Karpas-422 (cell line): ENCODE measurements at regions not wholly inside any gene's neighbourhood (a gene's known extent, or its start where the extent isn't known, plus 50 kb on each side); places are given as distances from the start of the nearest gene placed in this dataset.

ENCODE experiments used
- DNase-seq: peaks from one replicate; pipeline ENCODE4 v3.0.0-alpha.2; 2015
- H2AFZ ChIP-seq: fragments of 200-600 bp; sonication (generic); 2 replicates; pipeline ENCODE4 v1.6.1; 2014; ENCODE audit warnings: antibody characterized with exemption, low read length, mixed read lengths
- H3K27ac ChIP-seq: fragments of 200-600 bp; sonication (generic); 2 replicates; pipeline ENCODE4 v1.5.1; 2014; ENCODE audit warnings: mild to moderate bottlenecking, low read length, moderate library complexity
- H3K27me3 ChIP-seq: fragments of 200-600 bp; sonication (generic); 2 replicates; pipeline ENCODE4 v1.6.1; 2014; ENCODE audit warnings: low read length, mixed read lengths
- H3K36me3 ChIP-seq: fragments of 200-600 bp; sonication (generic); 2 replicates; pipeline ENCODE4 v1.6.1; 2014; ENCODE audit warnings: low read length, mixed read lengths; ENCODE audit not compliant: insufficient read depth
- H3K4me1 ChIP-seq: fragments of 200-600 bp; sonication (generic); 2 replicates; pipeline ENCODE4 v1.6.1; 2014; ENCODE audit warnings: mild to moderate bottlenecking, low read length, mixed read lengths
- H3K4me2 ChIP-seq: fragments of 200-600 bp; sonication (generic); 2 replicates; pipeline ENCODE4 v1.6.1; 2014; ENCODE audit warnings: low read length, low read depth, mild to moderate bottlenecking; ENCODE audit not compliant: poor library complexity, severe bottlenecking
- H3K4me3 ChIP-seq: fragments of 200-600 bp; sonication (generic); 2 replicates; pipeline ENCODE4 v1.5.1; 2014; ENCODE audit warnings: mild to moderate bottlenecking, antibody characterized with exemption, low read length, mixed read lengths
- H3K79me2 ChIP-seq: fragments of 200-600 bp; sonication (generic); 2 replicates; pipeline ENCODE4 v1.6.1; 2014; ENCODE audit warnings: mild to moderate bottlenecking, low read length, mixed read lengths
- H3K9ac ChIP-seq: fragments of 200-600 bp; sonication (generic); 2 replicates; pipeline ENCODE4 v1.6.0; 2014; ENCODE audit warnings: low read length
- H3K9me2 ChIP-seq: fragments of 200-600 bp; sonication (generic), shearing (Covaris generic); replicated peaks from 2 replicates; pipeline ENCODE4 v1.6.0; 2014; ENCODE audit warnings: mild to moderate bottlenecking, low read length, moderate library complexity; ENCODE audit not compliant: insufficient read depth
- H3K9me3 ChIP-seq: fragments of 300-700, 200-600 bp; sonication (generic); 2 replicates; pipeline ENCODE4 v1.6.1; 2014; ENCODE audit warnings: low read length, mixed read lengths
- H4K20me1 ChIP-seq: fragments of 200-600 bp; sonication (generic); 2 replicates; pipeline ENCODE4 v1.6.1; 2014; ENCODE audit warnings: mild to moderate bottlenecking, antibody characterized with exemption, low read length, low read depth; ENCODE audit not compliant: insufficient read depth

- Histone ChIP-seq H3K4me2 (no peak overlapping the region), H3K27me3 (no peaks in the 10 kb centered on the region), H3K9ac (no peak overlapping the region), H3K4me1 (no peaks in the 10 kb centered on the region), H3K9me2 (no peaks in the 10 kb centered on the region), H3K9me3 (peaks cover 14% of the 10 kb centered on the region), H2AFZ (no peak overlapping the region), H3K79me2 (no peaks in the 10 kb centered on the region), H4K20me1 (no peaks in the 10 kb centered on the region), H3K27ac (no peak overlapping the region), H3K4me3 (no peak overlapping the region), H3K36me3 (no peaks in the 10 kb centered on the region)
- no peak for DNase-seq
Observed at GRCh38 chr20:52747845-52748284, 224.3 kb upstream of the TSHZ2 start.

- H3K9me2 ChIP-seq, result no peaks in the 10 kb centered on the region
- H3K36me3 ChIP-seq, result no peaks in the 10 kb centered on the region
- no peak overlapping the region for H3K9ac ChIP-seq
- H2AFZ ChIP-seq, result no peak overlapping the region
- no peak overlapping the region for H3K4me2 ChIP-seq
- no peaks in the 10 kb centered on the region for H4K20me1 ChIP-seq
- no peaks in the 10 kb centered on the region for H3K27me3 ChIP-seq
- no peak overlapping the region for H3K4me3 ChIP-seq
- no peak for DNase-seq
- no peaks in the 10 kb centered on the region for H3K79me2 ChIP-seq
- H3K4me1 ChIP-seq, result no peaks in the 10 kb centered on the region
- H3K27ac ChIP-seq, result no peak overlapping the region
- H3K9me3 ChIP-seq, result peaks cover 13% of the 10 kb centered on the region
Observed at GRCh38 chr20:52746770-52747169, 225.4 kb upstream of the TSHZ2 start.

DNA sequence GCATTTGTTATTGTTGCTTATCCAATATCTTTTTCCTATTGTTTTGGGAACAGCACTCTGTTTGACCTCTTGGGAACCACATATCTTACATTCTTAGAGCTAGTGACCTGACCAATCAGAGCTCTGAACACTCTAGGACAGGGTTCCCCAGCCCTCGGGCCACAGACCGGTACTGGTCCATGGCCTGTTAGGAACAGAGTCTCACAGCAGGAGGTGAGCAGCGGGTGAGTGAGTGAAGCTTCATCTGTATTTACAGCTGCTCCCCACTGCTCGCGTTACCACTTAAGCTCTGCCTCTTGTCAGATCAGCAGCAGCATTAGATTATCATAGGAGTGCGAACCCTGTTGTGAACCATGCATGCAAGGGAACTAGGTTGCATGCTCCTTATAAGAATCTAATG lies 226.0 kb upstream of the TSHZ2 start:
- Histone ChIP-seq H3K9me3 (peaks cover 16% of the 10 kb centered on the region), H3K27ac (no peak overlapping the region), H3K36me3 (no peaks in the 10 kb centered on the region), H3K79me2 (no peaks in the 10 kb centered on the region), H3K27me3 (no peaks in the 10 kb centered on the region), H2AFZ (no peak overlapping the region), H3K4me3 (no peak overlapping the region), H4K20me1 (no peaks in the 10 kb centered on the region), H3K9ac (no peak overlapping the region), H3K9me2 (no peaks in the 10 kb centered on the region), H3K4me2 (no peak overlapping the region), H3K4me1 (no peaks in the 10 kb centered on the region)
- DNase-seq, result no peak

- no peaks in the 10 kb centered on the region for H3K36me3 ChIP-seq
- no peak overlapping the region for H3K9ac ChIP-seq
- DNase-seq, result no peak
- H3K9me3 ChIP-seq, result peaks cover 16% of the 10 kb centered on the region
- H3K4me2 ChIP-seq, result no peak overlapping the region
- no peak overlapping the region for H2AFZ ChIP-seq
- no peaks in the 10 kb centered on the region for H3K4me1 ChIP-seq
- H3K79me2 ChIP-seq, result no peaks in the 10 kb centered on the region
- no peak overlapping the region for H3K27ac ChIP-seq
- H3K27me3 ChIP-seq, result no peaks in the 10 kb centered on the region
- no peak overlapping the region for H3K4me3 ChIP-seq
- H4K20me1 ChIP-seq, result no peaks in the 10 kb centered on the region
- no peaks in the 10 kb centered on the region for H3K9me2 ChIP-seq
Observed at GRCh38 chr20:52744441-52744840, 227.7 kb upstream of the TSHZ2 start.

DNA sequence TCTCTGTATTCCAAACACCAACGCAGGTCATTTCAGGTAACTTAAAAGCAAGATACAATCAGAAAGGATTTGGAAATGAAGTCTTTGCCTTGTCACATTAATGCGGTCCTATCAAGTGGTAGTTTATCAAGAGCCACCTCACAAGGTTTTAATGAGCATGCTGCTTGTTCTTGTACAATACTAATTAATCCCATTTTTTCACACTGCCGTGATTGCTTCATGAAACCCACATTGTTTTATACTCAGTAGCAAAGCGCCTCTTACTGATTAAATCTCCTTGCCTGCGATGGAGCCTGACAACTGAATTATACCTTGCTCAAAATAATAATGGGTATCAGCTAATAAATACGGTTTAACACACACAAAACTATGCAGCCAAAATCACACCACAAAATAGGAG lies 234.1 kb upstream of the TSHZ2 start:
- H2AFZ ChIP-seq, result no peak overlapping the region
- no peaks in the 10 kb centered on the region for H4K20me1 ChIP-seq
- H3K9me3 ChIP-seq, result peaks cover 9% of the 10 kb centered on the region
- no peaks in the 10 kb centered on the region for H3K27me3 ChIP-seq
- H3K9ac ChIP-seq, result no peak overlapping the region
- H3K4me3 ChIP-seq, result no peak overlapping the region
- no peak overlapping the region for H3K4me2 ChIP-seq
- no peaks in the 10 kb centered on the region for H3K9me2 ChIP-seq
- no peaks in the 10 kb centered on the region for H3K4me1 ChIP-seq
- no peak overlapping the region for H3K27ac ChIP-seq
- H3K36me3 ChIP-seq, result no peaks in the 10 kb centered on the region
- no peaks in the 10 kb centered on the region for H3K79me2 ChIP-seq
- DNase-seq, result no peak

GRCh38 chr20:52736507-52736906 lies 235.7 kb upstream of the TSHZ2 start:
- Histone ChIP-seq H3K9ac (no peak overlapping the region), H3K9me2 (no peaks in the 10 kb centered on the region), H3K36me3 (no peaks in the 10 kb centered on the region), H3K4me3 (no peak overlapping the region), H4K20me1 (no peaks in the 10 kb centered on the region), H3K27me3 (no peaks in the 10 kb centered on the region), H3K4me2 (no peak overlapping the region), H3K79me2 (no peaks in the 10 kb centered on the region), H2AFZ (no peak overlapping the region), H3K4me1 (no peaks in the 10 kb centered on the region), H3K27ac (no peak overlapping the region), H3K9me3 (peaks cover 9% of the 10 kb centered on the region)
- no peak for DNase-seq

DNA sequence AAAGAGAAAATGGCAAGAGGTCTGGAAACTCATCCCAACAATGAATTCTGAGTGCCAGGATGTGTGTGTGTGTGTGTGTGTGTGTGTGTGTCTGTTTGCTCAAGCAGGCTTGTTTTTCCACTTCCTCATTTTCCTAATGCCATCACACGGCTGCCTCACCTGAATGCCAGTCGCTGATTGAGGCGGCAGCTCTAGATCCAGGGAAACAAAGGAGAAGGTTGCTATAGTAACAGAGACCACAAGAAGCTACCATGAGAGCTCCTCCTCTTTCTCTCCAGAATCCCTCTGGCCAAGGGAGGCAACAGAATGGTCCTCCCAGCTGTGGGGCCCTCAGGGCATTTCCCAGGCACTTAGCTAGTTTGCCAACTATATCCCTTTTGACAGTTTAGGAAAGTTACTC lies 241.1 kb upstream of the TSHZ2 start:
- Histone ChIP-seq H3K27ac (no peak overlapping the region), H3K4me2 (no peak overlapping the region), H3K36me3 (no peaks in the 10 kb centered on the region), H3K4me1 (no peaks in the 10 kb centered on the region), H2AFZ (no peak overlapping the region), H3K9ac (no peak overlapping the region), H3K9me3 (peaks cover 25% of the 10 kb centered on the region), H3K9me2 (no peaks in the 10 kb centered on the region), H4K20me1 (no peaks in the 10 kb centered on the region), H3K4me3 (no peak overlapping the region), H3K27me3 (no peaks in the 10 kb centered on the region), H3K79me2 (no peaks in the 10 kb centered on the region)
- no peak for DNase-seq

GRCh38 chr20:52727740-52728456 lies 244.3 kb upstream of the TSHZ2 start:
- Histone ChIP-seq H3K27ac (no peak overlapping the region), H4K20me1 (no peaks in the 10 kb centered on the region), H3K79me2 (no peaks in the 10 kb centered on the region), H3K27me3 (no peaks in the 10 kb centered on the region), H2AFZ (no peak overlapping the region), H3K9me3 (peaks cover 22% of the 10 kb centered on the region), H3K4me2 (no peak overlapping the region), H3K4me3 (no peak overlapping the region), H3K9me2 (no peaks in the 10 kb centered on the region), H3K36me3 (no peaks in the 10 kb centered on the region), H3K9ac (no peak overlapping the region), H3K4me1 (no peaks in the 10 kb centered on the region)
- DNase-seq, result no peak
